Heart left ventricle (tissue), 16 donors: ENCODE measurements at regions not wholly inside any gene's neighbourhood (a gene's known extent, or its start where the extent isn't known, plus 50 kb on each side); places are given as distances from the start of the nearest gene placed in this dataset.
"Not testable (repeated sequence)": the region's sequence is repeated elsewhere in the genome, so short reads cannot be mapped to it uniquely, and the experiment has no call there.

Source experiments
- ATAC-seq, 4 donors: fragments of 200-7000 bp; cut with Tn5 transposase; one replicate each; pipeline ENCODE4 v1.9.1; 2020 to 2022; ENCODE audit warnings: moderate library complexity in 4 of 4, mild to moderate bottlenecking in 3 of 4, moderate number of reproducible peaks in 1 of 4
- DNase-seq, 5 donors: peaks; one replicate each; pipeline ENCODE4 v3.0.0-alpha.2; 2020
- H3K27ac ChIP-seq, 12 donors: fragments of 200-600 bp; sonication (generic) in 4 of 12; one replicate each; pipeline versions ENCODE4 v1.5.0 to v1.8.0; 2016 to 2022; ENCODE audit warnings: mild to moderate bottlenecking in 2 of 12
- H3K27me3 ChIP-seq, 9 donors: fragments of 200-600 bp; sonication (generic) in 2 of 9; one replicate each; pipeline versions ENCODE4 v1.5.1 to v1.8.0; 2016 to 2022; ENCODE audit warnings: mild to moderate bottlenecking in 3 of 9
- H3K36me3 ChIP-seq, 9 donors: fragments of 200-600 bp; sonication (generic) in 2 of 9; one replicate each; pipeline versions ENCODE4 v1.5.0 to v1.8.0; 2018 to 2022; ENCODE audit warnings: mild to moderate bottlenecking in 2 of 9
- H3K4me1 ChIP-seq, 12 donors: fragments of 200-600 bp; sonication (generic) in 4 of 12; one replicate each; pipeline versions ENCODE4 v1.5.0 to v1.8.0; 2016 to 2022; ENCODE audit warnings: mild to moderate bottlenecking in 3 of 12
- H3K4me3 ChIP-seq, 12 donors: fragments of 200-600 bp; sonication (generic) in 4 of 12; one replicate each; pipeline versions ENCODE4 v1.5.0 to v1.8.0; 2017 to 2022; ENCODE audit warnings: mild to moderate bottlenecking in 9 of 12, moderate library complexity in 4 of 12
- H3K9me3 ChIP-seq, 12 donors: fragments of 200-600 bp; sonication (generic) in 4 of 12; one replicate each; pipeline versions ENCODE4 v1.5.0 to v1.8.0; 2016 to 2022; ENCODE audit warnings: mild to moderate bottlenecking in 1 of 12
- POLR2A ChIP-seq, 2 donors: fragments of 450-650 bp; IDR thresholded peaks; one replicate each; pipeline ENCODE4 v1.6.1; 2017; ENCODE audit warnings: antibody characterized with exemption in 2 of 2, mild to moderate bottlenecking in 2 of 2, moderate library complexity in 2 of 2
- WGBS, 4 donors: extraction: QIAGEN DNeasy Blood & Tissue Kit in 2 of 4; methylation state at CpG; one replicate each; pipeline versions ENCODE4 v1.1.5 to v1.1.7; 2013 to 2018; 5-methylcytosine and 5-hydroxymethylcytosine counted together
- intact Hi-C, 10 donors: fragments of 100-400 bp; cut with DNase I; formaldehyde crosslinking; loops; one replicate each; pipeline versions ENCODE4 v1.11.1 to v1.14.2; 2022
- TF ChIP-seq, protein P1 (sequence below), 12 donors: fragments of 200-600 bp; sonication (generic) in 4 of 12; IDR thresholded peaks; one replicate each; pipeline versions ENCODE4 v1.5.0 to v1.8.0; 2018 to 2022; ENCODE audit warnings: antibody characterized with exemption in 12 of 12, mild to moderate bottlenecking in 5 of 12
- donor health status: ischemic (EF 13 %, LVEDD 7.1; RV severe dilation, severe dysfunction).
- donor health status: healthy with polysubstance abuse.
- donor health status: DM: no; HTN: yes; CAD: no.
- donor health status: DM: no; HTN: no; CAD: no.
- donor health status: ischemic (EF 25% LVEDD 6.9; RV normal size, moderate dysfunction).
- donor health status: ischemic (EF 25% LVEDD 5.7; RV mildly dilated, moderate dysfunction).
- donor health status: healthy.
- donor health status: DM: yes; HTN: yes; CAD: no.
- donor health status: ischemic (EF 35%, LVEDD 5.7; RV mildly dilated, moderate dysfunction).
- donor health status: nonischemic (EF 11% LVEDD 7.7; RV severe dilation, severe dysfunction).
- donor health status: DM: yes; HTN: yes; CAD: no.
- donor health status: PGD.
- donor health status: ischemic (EF 29% LVEDD 5.4; RV normal size, mild dysfunction).
- donor health status: nonischemic (EF 23%, LVEDD 6.1; RV moderate dilation, normal function).

- H3K27me3 ChIP-seq: no peaks in the 10 kb centered on the region
- H3K4me1 ChIP-seq: no peaks in the 10 kb centered on the region
- no peak overlapping the region for H3K4me3 ChIP-seq
- intact Hi-C loops: no loop called here
- H3K27ac ChIP-seq: no peak overlapping the region
- no peak for TF ChIP-seq POLR2A (IDR thresholded peaks at IDR 0.05)
- TF ChIP-seq, protein P1, sequence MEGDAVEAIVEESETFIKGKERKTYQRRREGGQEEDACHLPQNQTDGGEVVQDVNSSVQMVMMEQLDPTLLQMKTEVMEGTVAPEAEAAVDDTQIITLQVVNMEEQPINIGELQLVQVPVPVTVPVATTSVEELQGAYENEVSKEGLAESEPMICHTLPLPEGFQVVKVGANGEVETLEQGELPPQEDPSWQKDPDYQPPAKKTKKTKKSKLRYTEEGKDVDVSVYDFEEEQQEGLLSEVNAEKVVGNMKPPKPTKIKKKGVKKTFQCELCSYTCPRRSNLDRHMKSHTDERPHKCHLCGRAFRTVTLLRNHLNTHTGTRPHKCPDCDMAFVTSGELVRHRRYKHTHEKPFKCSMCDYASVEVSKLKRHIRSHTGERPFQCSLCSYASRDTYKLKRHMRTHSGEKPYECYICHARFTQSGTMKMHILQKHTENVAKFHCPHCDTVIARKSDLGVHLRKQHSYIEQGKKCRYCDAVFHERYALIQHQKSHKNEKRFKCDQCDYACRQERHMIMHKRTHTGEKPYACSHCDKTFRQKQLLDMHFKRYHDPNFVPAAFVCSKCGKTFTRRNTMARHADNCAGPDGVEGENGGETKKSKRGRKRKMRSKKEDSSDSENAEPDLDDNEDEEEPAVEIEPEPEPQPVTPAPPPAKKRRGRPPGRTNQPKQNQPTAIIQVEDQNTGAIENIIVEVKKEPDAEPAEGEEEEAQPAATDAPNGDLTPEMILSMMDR (IDR thresholded peaks at IDR 0.05): no peak
- 81 to 97% (median 86%) methylated on average over 3 to 5 of the region's 5 CpGs for WGBS, 4 donors
- DNase-seq: no peak
- peaks cover 0 to 15% (median 0%) of the 10 kb centered on the region in 12 donors for H3K9me3 ChIP-seq
- no peaks in the 10 kb centered on the region for H3K36me3 ChIP-seq
- ATAC-seq: no peak
Measured at GRCh38 chr20:6333110-6333509, 210.3 kb upstream of the FERMT1 start.

GRCh38 chr20:6321235-6321634 is 198.4 kb upstream of the FERMT1 start:
- H3K27ac ChIP-seq, intact Hi-C loops, H3K4me3 ChIP-seq, DNase-seq, H3K4me1 ChIP-seq, H3K27me3 ChIP-seq, H3K36me3 ChIP-seq, ATAC-seq: not testable (repeated sequence)
- WGBS, 4 donors: 64 to 97% (median 75%) methylated on average over 6 to 13 of the region's 20 CpGs
- H3K9me3 ChIP-seq: peaks cover 0 to 18% (median 5%) of the 10 kb centered on the region in 12 donors

DNA sequence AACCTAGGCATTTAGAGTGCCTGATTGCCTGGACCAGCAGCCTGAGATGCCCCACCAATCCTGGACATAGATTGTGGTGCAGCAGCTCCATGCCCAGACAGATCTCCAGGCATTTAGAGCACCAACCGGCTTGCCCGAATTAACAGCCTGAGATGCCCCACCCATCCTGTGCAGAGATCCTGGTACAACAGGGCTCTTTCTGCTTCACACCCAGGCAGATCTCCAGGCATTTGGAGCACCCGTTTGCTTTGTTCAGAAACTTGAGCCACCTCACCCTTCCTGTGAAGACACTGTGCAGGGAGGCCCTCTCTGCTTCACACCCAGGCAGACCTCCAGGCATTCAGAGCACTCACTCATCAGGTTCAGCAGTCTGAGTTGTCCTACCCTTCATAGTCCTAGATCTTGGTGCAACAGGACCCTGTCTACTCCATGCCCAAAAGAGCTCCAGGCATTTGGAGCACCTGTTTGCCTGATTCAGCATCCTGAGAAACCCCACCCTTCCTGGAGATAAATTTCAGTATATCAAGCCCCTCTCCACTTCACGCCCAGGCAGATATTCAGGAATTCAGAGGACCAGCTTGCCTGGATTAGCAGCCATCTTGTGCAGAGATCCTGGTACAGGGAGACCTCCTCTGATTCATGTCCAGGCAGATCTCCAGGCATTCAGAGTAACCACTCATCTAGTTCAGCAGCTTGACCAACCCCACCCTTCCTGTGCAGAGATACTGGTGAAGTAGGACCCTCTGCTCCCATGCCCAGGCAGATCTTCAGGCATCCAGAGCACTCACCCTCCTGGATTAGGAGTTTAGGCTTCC is 189.2 kb upstream of the FERMT1 start:
- no peak for ATAC-seq
- Histone ChIP-seq H3K4me1 (no peaks in the 10 kb centered on the region), H3K9me3 (peaks cover 0 to 36% (median 15%) of the 10 kb centered on the region in 12 donors), H3K27ac (no peak overlapping the region), H3K4me3 (no peak overlapping the region), H3K36me3 (no peaks in the 10 kb centered on the region), H3K27me3 (no peaks in the 10 kb centered on the region)
- TF ChIP-seq, protein P1 (IDR thresholded peaks at IDR 0.05): no peak
- TF ChIP-seq POLR2A (IDR thresholded peaks at IDR 0.05): no peak
- intact Hi-C loops: no loop called here
- no peak for DNase-seq
- WGBS, 4 donors: 75 to 87% (median 84%) methylated on average over 4 of the region's 4 CpGs

DNA sequence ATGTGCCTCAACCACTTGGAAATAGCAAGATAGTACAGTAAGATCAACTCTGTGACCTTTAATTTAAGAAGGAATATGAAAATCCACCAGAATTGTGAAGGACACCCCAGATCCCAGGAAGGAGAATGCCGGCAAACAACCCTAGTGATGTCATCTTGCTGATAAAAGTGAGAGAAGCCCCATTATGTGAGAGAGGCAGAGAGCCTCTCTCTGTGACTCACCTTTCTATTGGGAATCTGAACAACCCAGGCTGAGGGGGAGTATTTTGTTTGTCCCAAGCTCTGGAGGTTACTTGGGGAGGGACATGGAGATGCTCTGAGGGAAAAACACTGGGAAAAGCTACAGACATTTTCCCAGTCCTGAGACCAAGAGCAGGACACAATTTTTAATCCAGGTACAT is 188.3 kb upstream of the FERMT1 start:
- no peak overlapping the region for H3K27ac ChIP-seq
- intact Hi-C loops: no loop called here
- peaks cover 0 to 36% (median 15%) of the 10 kb centered on the region in 12 donors for H3K9me3 ChIP-seq
- TF ChIP-seq, protein P1 (IDR thresholded peaks at IDR 0.05): no peak
- TF ChIP-seq POLR2A (IDR thresholded peaks at IDR 0.05): no peak
- no peaks in the 10 kb centered on the region for H3K4me1 ChIP-seq
- 50 to 57% (median 56%) methylated on average over 1 of the region's 1 CpG for WGBS, 4 donors
- no peak for ATAC-seq
- H3K36me3 ChIP-seq: no peaks in the 10 kb centered on the region
- no peak for DNase-seq
- no peak overlapping the region for H3K4me3 ChIP-seq
- H3K27me3 ChIP-seq: no peaks in the 10 kb centered on the region

DNA sequence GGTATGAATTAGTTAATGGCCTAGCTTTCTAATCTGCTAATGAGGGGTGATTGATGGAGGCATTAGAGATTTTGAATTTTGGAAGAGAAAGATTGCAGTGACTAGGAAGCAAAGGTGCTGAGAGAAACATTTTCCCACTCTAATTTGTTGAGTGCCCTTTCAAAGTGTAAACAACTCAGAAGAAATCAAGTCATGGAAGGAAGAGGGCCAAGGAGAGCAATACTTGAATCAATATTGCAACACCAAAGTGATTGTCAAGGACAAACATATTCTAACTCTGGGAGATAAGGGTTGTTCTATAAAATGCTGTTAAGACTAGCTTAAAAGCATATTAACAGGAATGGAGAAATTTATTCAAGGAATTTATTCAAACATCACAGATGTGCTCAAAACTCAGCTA is 182.7 kb upstream of the FERMT1 start:
- Histone ChIP-seq H3K4me3 (no peak overlapping the region), H3K27ac (no peak overlapping the region), H3K27me3 (no peaks in the 10 kb centered on the region), H3K36me3 (no peaks in the 10 kb centered on the region), H3K4me1 (no peaks in the 10 kb centered on the region), H3K9me3 (peaks cover 0 to 6% (median 0%) of the 10 kb centered on the region in 12 donors)
- intact Hi-C loops: no loop called here
- no peak for ATAC-seq
- TF ChIP-seq POLR2A (IDR thresholded peaks at IDR 0.05): no peak
- TF ChIP-seq, protein P1 (IDR thresholded peaks at IDR 0.05): no peak
- no peak for DNase-seq
